IMR-90 (cell line): ENCODE measurements at regions not wholly inside any gene's neighbourhood (a gene's known extent, or its start where the extent isn't known, plus 50 kb on each side); places are given as distances from the start of the nearest gene placed in this dataset.

Experiments
- ATAC-seq: fragments of 200-7000 bp; cut with Tn5 transposase; 2 replicates; pipeline ENCODE4 v1.9.1; 2020; ENCODE audit warnings: low read depth, mild to moderate bottlenecking, moderate library complexity
- BruUV-seq: library from RNA; stranded (reverse); fragments of 400-500 nt; replicated peaks from 2 replicates; lab custom pipeline; 2021; lab: Mats Ljungman, UMichigan
- CTCF ChIA-PET: fragments of 300-600 bp; formaldehyde crosslinking; extraction: SDS; loops from one replicate; lab custom pipeline; 2021; ENCODE audit warnings: antibody characterized with exemption; lab: Yijun Ruan, JAX
- POLR2A ChIA-PET: fragments of 300-600 bp; sonication (Branson Sonifier 250); formaldehyde crosslinking; loops from one replicate; lab custom pipeline; 2022; ENCODE audit warnings: antibody characterized with exemption; ENCODE audit not compliant: unreplicated experiment; lab: Charles Lee
- DNase-seq: peaks from one replicate; pipeline ENCODE4 v3.0.0; 2013
- H2AFZ ChIP-seq: replicated peaks from 2 replicates; pipeline ENCODE3; 2013; ENCODE audit warnings: low read length, mild to moderate bottlenecking; ENCODE audit not compliant: poor library complexity
- H2AK5ac ChIP-seq: 2 replicates; pipeline ENCODE4 v1.6.1; 2013; ENCODE audit warnings: low read depth, low read length, inconsistent platforms
- H2AK9ac ChIP-seq: replicated peaks from 2 replicates; pipeline ENCODE3; 2013; ENCODE audit warnings: mild to moderate bottlenecking, low read depth, low read length, moderate library complexity; ENCODE audit not compliant: poor library complexity
- H2BK120ac ChIP-seq: 2 replicates; pipeline ENCODE4 v1.6.1; 2013; ENCODE audit warnings: low read depth, low read length, inconsistent platforms
- H2BK15ac ChIP-seq: 3 replicates; pipeline ENCODE4 v1.6.1; 2013; ENCODE audit warnings: low read depth, low read length, inconsistent platforms
- H2BK20ac ChIP-seq: 2 replicates; pipeline ENCODE4 v1.6.1; 2013; ENCODE audit warnings: low read depth, mild to moderate bottlenecking, inconsistent platforms, low read length, moderate library complexity
- H2BK5ac ChIP-seq: 2 replicates; pipeline ENCODE4 v1.6.1; 2013; ENCODE audit warnings: mild to moderate bottlenecking, low read depth, low read length, inconsistent platforms; ENCODE audit not compliant: poor library complexity, severe bottlenecking
- H3K14ac ChIP-seq: replicated peaks from 2 replicates; pipeline ENCODE4 v1.6.1; 2013; ENCODE audit warnings: low read depth, low read length, inconsistent platforms
- H3K18ac ChIP-seq: 2 replicates; pipeline ENCODE4 v1.6.1; 2013; ENCODE audit warnings: low read depth, low read length, control low read depth
- H3K23ac ChIP-seq: 2 replicates; pipeline ENCODE4 v1.6.1; 2013; ENCODE audit warnings: low read depth, low read length, inconsistent platforms
- H3K27ac ChIP-seq: 2 replicates; pipeline ENCODE4 v1.5.1; 2013; ENCODE audit warnings: mild to moderate bottlenecking, control low read depth, low read length; ENCODE audit not compliant: insufficient read depth
- H3K27me3 ChIP-seq: 2 replicates; pipeline ENCODE4 v1.6.1; 2013; ENCODE audit warnings: low read length; ENCODE audit not compliant: control insufficient read depth, insufficient read depth
- H3K36me3 ChIP-seq: 2 replicates; pipeline ENCODE4 v1.6.1; 2013; ENCODE audit warnings: low read length, mixed read lengths; ENCODE audit not compliant: control insufficient read depth, insufficient read depth
- H3K4ac ChIP-seq: 2 replicates; pipeline ENCODE4 v1.6.1; 2013; ENCODE audit warnings: low read depth, low read length, inconsistent platforms
- H3K4me1 ChIP-seq: 2 replicates; pipeline ENCODE4 v1.6.1; 2013; ENCODE audit warnings: low read length, mixed read lengths; ENCODE audit not compliant: control insufficient read depth, insufficient read depth
- H3K4me2 ChIP-seq: 2 replicates; pipeline ENCODE4 v1.6.1; 2013; ENCODE audit warnings: low read depth, mild to moderate bottlenecking, control low read depth, low read length, moderate library complexity
- H3K4me3 ChIP-seq: 2 replicates; pipeline ENCODE4 v1.5.1; 2013; ENCODE audit warnings: low read depth, mild to moderate bottlenecking, control low read depth, low read length, moderate library complexity; ENCODE audit not compliant: insufficient read depth
- H3K56ac ChIP-seq: 2 replicates; pipeline ENCODE4 v1.6.1; 2013; ENCODE audit warnings: low read length, inconsistent platforms; ENCODE audit not compliant: insufficient read depth; ENCODE audit errors: extremely low read depth
- H3K79me1 ChIP-seq, 2 experiments: 2 replicates each; pipeline ENCODE4 v1.6.1; 2013; ENCODE audit warnings: low read length in 2 of 2, inconsistent platforms in 1 of 2, low read depth in 1 of 2
- H3K9ac ChIP-seq: 2 replicates; pipeline ENCODE4 v1.6.1; 2013; ENCODE audit warnings: low read depth, low read length, control low read depth
- H3K9me1 ChIP-seq: 2 replicates; pipeline ENCODE4 v1.6.1; 2013; ENCODE audit warnings: low read length, inconsistent platforms; ENCODE audit not compliant: insufficient read depth
- H3K9me3 ChIP-seq: 2 replicates; pipeline ENCODE4 v1.6.1; 2013; ENCODE audit warnings: low read length; ENCODE audit not compliant: control insufficient read depth, insufficient read depth
- H4K20me1 ChIP-seq: 2 replicates; pipeline ENCODE4 v1.6.1; 2013; ENCODE audit warnings: low read length, inconsistent platforms; ENCODE audit not compliant: insufficient read depth
- H4K5ac ChIP-seq: 2 replicates; pipeline ENCODE4 v1.6.1; 2013; ENCODE audit warnings: mild to moderate bottlenecking, low read depth, low read length, control low read depth
- H4K8ac ChIP-seq, 2 experiments: 2 replicates each; pipeline ENCODE4 v1.6.1; 2013; ENCODE audit warnings: low read depth in 2 of 2, low read length in 2 of 2, control low read depth in 1 of 2, inconsistent platforms in 1 of 2
- H4K91ac ChIP-seq: 2 replicates; pipeline ENCODE4 v1.6.1; 2013; ENCODE audit warnings: low read depth, low read length, inconsistent platforms; ENCODE audit not compliant: insufficient read depth
- MAFK ChIP-seq: IDR thresholded peaks from 2 replicates; pipeline ENCODE4 v1.6.1; 2012; ENCODE audit warnings: low read depth, low read length, improper control_type of control experiment
- WGBS, 2 experiments: methylation state at CpG; one replicate each; pipeline versions ENCODE4 v1.1.5 to v1.1.7; 2013; ENCODE audit warnings: missing lambda C conversion rate in 2 of 2; ENCODE audit not compliant: insufficient read length in 1 of 2; ENCODE audit errors: extremely low coverage in 2 of 2; 5-methylcytosine and 5-hydroxymethylcytosine counted together
- dilution Hi-C: fragments of 300-500 bp; cut with HindIII; formaldehyde crosslinking; loops from one replicate; pipeline ENCODE4 v1.14.3; 2018; ENCODE audit warnings: low sequenced_read_pairs; ENCODE audit not compliant: unreplicated experiment
- in situ Hi-C: fragments of 300-500 bp; cut with MboI; formaldehyde crosslinking; loops from 3 replicates; pipeline ENCODE4 v1.14.3; 2019; ENCODE audit warnings: low sequenced_read_pairs, inconsistent platforms, mixed read lengths
- intact Hi-C: fragments of 100-400 bp; cut with micrococcal nuclease; formaldehyde crosslinking; loops from 2 replicates; pipeline ENCODE4 v1.10.0; 2022

GRCh38 chr13:24630121-24630520 is 50.1 kb upstream of the ATP12A start:
- no CpG with 5 or more reads among the region's 6 CpGs for WGBS, 2 experiments
- CTCF ChIA-PET, result no interaction called here
- Histone ChIP-seq H3K18ac (no peak overlapping the region), H2BK15ac (no peak overlapping the region), H3K9me3 (no peaks in the 10 kb centered on the region), H3K4ac (no peak overlapping the region), H4K8ac (no peak overlapping the region), H3K27ac (no peak overlapping the region), H4K20me1 (no peaks in the 10 kb centered on the region), H2BK5ac (no peak overlapping the region), H3K23ac (no peak overlapping the region), H3K27me3 (no peaks in the 10 kb centered on the region; the same call in 1 of the 2 replicates), H3K4me3 (no peak overlapping the region), H3K9me1 (no peaks in the 10 kb centered on the region), H2BK20ac (no peak overlapping the region), H3K14ac (no peak overlapping the region), H3K4me2 (no peak overlapping the region), H2AK5ac (no peak overlapping the region), H3K4me1 (peaks cover 2% of the 10 kb centered on the region; the same call in 1 of the 2 replicates), H2AFZ (no peak overlapping the region), H4K91ac (no peak overlapping the region), H3K9ac (no peak overlapping the region), H3K36me3 (no peaks in the 10 kb centered on the region), H2BK120ac (no peak overlapping the region), H3K56ac (no peak overlapping the region), H3K79me1 (no peaks in the 10 kb centered on the region), H4K5ac (no peak overlapping the region), H2AK9ac (no peak overlapping the region)
- ATAC-seq (no peak), DNase-seq (no peak)
- TF ChIP-seq MAFK, result no peak
- intact Hi-C loops, result no loop called here
- no TSS peak for BruUV-seq
- in situ Hi-C loops, result no loop called here
- dilution Hi-C loops, result no loop called here
- POLR2A ChIA-PET, result no interaction called here
